GM19023 (cell line): ENCODE measurements at regions not wholly inside any gene's neighbourhood (a gene's known extent, or its start where the extent isn't known, plus 50 kb on each side); places are given as distances from the start of the nearest gene placed in this dataset.

Experiments
- ATAC-seq: cut with Tn5 transposase; IDR thresholded peaks from one replicate; pipeline ENCODE4 v1.9.1; 2021; ENCODE audit warnings: mild to moderate bottlenecking, moderate library complexity; ENCODE audit not compliant: unreplicated experiment

- no peak for ATAC-seq
Observed at GRCh38 chr3:184632551-184633236, 71.1 kb downstream of the EPHB3 start.
